OCI-LY1 (cell line): ENCODE measurements at regions not wholly inside any gene's neighbourhood (a gene's known extent, or its start where the extent isn't known, plus 50 kb on each side); places are given as distances from the start of the nearest gene placed in this dataset.

Source experiments
- EZH2 ChIP-seq: fragments of 200-600 bp; sonication (generic), shearing (Covaris generic); IDR thresholded peaks from 2 replicates; pipeline ENCODE4 v1.8.0; 2017; ENCODE audit warnings: borderline replicate concordance, mixed run types, mild to moderate bottlenecking, antibody characterized with exemption, low read length, moderate library complexity, mixed read lengths
- TF ChIP-seq, protein P1 (sequence below): fragments of 200-600 bp; sonication (generic), shearing (Covaris generic); IDR thresholded peaks from 2 replicates; pipeline ENCODE4 v1.5.1; 2017; ENCODE audit warnings: mild to moderate bottlenecking, antibody characterized with exemption, low read length, moderate library complexity, mixed read lengths

DNA sequence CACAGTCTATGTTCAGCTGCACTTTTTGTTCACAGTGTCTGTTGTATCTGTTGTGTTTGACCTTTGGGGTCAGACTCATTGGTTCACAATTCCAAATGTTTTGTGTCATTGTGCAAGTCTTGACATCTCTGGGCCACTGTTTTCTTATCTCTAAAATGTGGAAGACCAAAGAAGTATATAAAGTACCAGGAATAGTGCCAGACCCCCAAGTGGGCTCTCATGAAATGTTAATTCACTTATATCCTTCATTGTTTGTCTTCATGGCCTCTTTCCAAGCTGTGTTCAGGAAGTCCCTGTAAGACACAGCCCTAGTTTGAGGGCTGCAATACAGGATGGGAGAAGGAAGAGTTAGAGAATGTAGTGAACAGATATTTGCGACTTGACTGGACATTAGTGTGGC, 468.3 kb upstream of the BOD1L1 start:
- TF ChIP-seq, protein P1, sequence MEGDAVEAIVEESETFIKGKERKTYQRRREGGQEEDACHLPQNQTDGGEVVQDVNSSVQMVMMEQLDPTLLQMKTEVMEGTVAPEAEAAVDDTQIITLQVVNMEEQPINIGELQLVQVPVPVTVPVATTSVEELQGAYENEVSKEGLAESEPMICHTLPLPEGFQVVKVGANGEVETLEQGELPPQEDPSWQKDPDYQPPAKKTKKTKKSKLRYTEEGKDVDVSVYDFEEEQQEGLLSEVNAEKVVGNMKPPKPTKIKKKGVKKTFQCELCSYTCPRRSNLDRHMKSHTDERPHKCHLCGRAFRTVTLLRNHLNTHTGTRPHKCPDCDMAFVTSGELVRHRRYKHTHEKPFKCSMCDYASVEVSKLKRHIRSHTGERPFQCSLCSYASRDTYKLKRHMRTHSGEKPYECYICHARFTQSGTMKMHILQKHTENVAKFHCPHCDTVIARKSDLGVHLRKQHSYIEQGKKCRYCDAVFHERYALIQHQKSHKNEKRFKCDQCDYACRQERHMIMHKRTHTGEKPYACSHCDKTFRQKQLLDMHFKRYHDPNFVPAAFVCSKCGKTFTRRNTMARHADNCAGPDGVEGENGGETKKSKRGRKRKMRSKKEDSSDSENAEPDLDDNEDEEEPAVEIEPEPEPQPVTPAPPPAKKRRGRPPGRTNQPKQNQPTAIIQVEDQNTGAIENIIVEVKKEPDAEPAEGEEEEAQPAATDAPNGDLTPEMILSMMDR = no peak
- TF ChIP-seq EZH2 = no peak
